Fibroblast of lung (primary cell): ENCODE measurements at regions not wholly inside any gene's neighbourhood (a gene's known extent, or its start where the extent isn't known, plus 50 kb on each side); places are given as distances from the start of the nearest gene placed in this dataset.

Experiments used
- DNase-seq, 2 donors: peaks; one replicate each; pipeline versions ENCODE4 v3.0.0 to v3.0.0-alpha.2; 2010; ENCODE audit warnings: low read depth in 2 of 2
- H2AFZ ChIP-seq: 2 replicates; pipeline ENCODE4 v1.5.1; 2012; ENCODE audit warnings: low read length, control low read depth, inconsistent platforms
- H3K27ac ChIP-seq: 2 replicates; pipeline ENCODE4 v1.5.1; 2011; ENCODE audit warnings: low read length, control low read depth; ENCODE audit not compliant: insufficient read depth
- H3K27me3 ChIP-seq: 2 replicates; pipeline ENCODE4 v1.5.1; 2011; ENCODE audit warnings: mild to moderate bottlenecking, low read length; ENCODE audit not compliant: control insufficient read depth, insufficient read depth
- H3K36me3 ChIP-seq: 2 replicates; pipeline ENCODE4 v1.5.1; 2011; ENCODE audit warnings: low read length; ENCODE audit not compliant: control insufficient read depth, insufficient read depth
- H3K4me1 ChIP-seq: 2 replicates; pipeline ENCODE4 v1.5.1; 2011; ENCODE audit warnings: low read length; ENCODE audit not compliant: control insufficient read depth, insufficient read depth; ENCODE audit errors: extremely low read depth
- H3K4me2 ChIP-seq: 2 replicates; pipeline ENCODE4 v1.5.1; 2011; ENCODE audit warnings: low read length, control low read depth; ENCODE audit not compliant: insufficient read depth; ENCODE audit errors: extremely low read depth
- H3K4me3 ChIP-seq, 4 experiments: fragments of 200-600 bp in 1 of 4; sonication (generic) in 1 of 4; replicated peaks in 1 of 4; 2 replicates each; pipeline ENCODE4 v1.5.1; 2011 to 2016; ENCODE audit warnings: low read length in 4 of 4, low read depth in 3 of 4, mild to moderate bottlenecking in 3 of 4, control low read depth in 2 of 4, inconsistent platforms in 1 of 4, mixed read lengths in 1 of 4; ENCODE audit not compliant: insufficient read depth in 1 of 4; ENCODE audit errors: control extremely low read depth in 1 of 4
- H3K79me2 ChIP-seq: 2 replicates; pipeline ENCODE4 v1.5.1; 2012; ENCODE audit warnings: mild to moderate bottlenecking, low read length, inconsistent platforms; ENCODE audit not compliant: control insufficient read depth, insufficient read depth
- H3K9ac ChIP-seq: 2 replicates; pipeline ENCODE4 v1.5.1; 2011; ENCODE audit warnings: mild to moderate bottlenecking, low read length, control low read depth; ENCODE audit not compliant: insufficient read depth
- H3K9me3 ChIP-seq: 2 replicates; pipeline ENCODE4 v1.5.1; 2012; ENCODE audit warnings: low read depth, low read length; ENCODE audit not compliant: control insufficient read depth, insufficient read depth
- H4K20me1 ChIP-seq: 2 replicates; pipeline ENCODE4 v1.5.1; 2011; ENCODE audit warnings: low read length; ENCODE audit not compliant: control insufficient read depth, insufficient read depth; ENCODE audit errors: extremely low read depth
- CTCF ChIP-seq, 2 donors: IDR thresholded peaks in 1 of 2; conservative IDR thresholded peaks in 1 of 2; 1 replicate in 1 of 2; 2 replicates in 1 of 2; pipeline ENCODE4 v1.5.1; 2011 to 2012; ENCODE audit warnings: low read length in 2 of 2, control low read depth in 1 of 2, inconsistent platforms in 1 of 2, low read depth in 1 of 2, mild to moderate bottlenecking in 1 of 2
- EZH2 ChIP-seq: IDR thresholded peaks from 2 replicates; pipeline ENCODE4 v1.5.1; 2012; ENCODE audit warnings: low read length, control low read depth, mild to moderate bottlenecking; ENCODE audit errors: missing control alignments

GRCh38 chr21:21668198-21668597, 670.0 kb downstream of the NCAM2 start:
- no peaks in the 10 kb centered on the region for H4K20me1 ChIP-seq
- no peaks in the 10 kb centered on the region for H3K9me3 ChIP-seq
- TF ChIP-seq EZH2, result no peak
- no peak for TF ChIP-seq CTCF (conservative IDR thresholded peaks at IDR 0.05 in 1 of 2, IDR thresholded peaks at IDR 0.05 in 1 of 2; ENCODE audit: low read depth in 1 of 2, low read length in 2 of 2)
- no peak for DNase-seq
- no peak overlapping the region for H3K9ac ChIP-seq
- H3K4me3 ChIP-seq, result no peak overlapping the region
- H2AFZ ChIP-seq, result no peak overlapping the region
- no peaks in the 10 kb centered on the region for H3K27me3 ChIP-seq
- H3K79me2 ChIP-seq, result no peaks in the 10 kb centered on the region
- H3K36me3 ChIP-seq, result no peaks in the 10 kb centered on the region
- no peak overlapping the region for H3K4me2 ChIP-seq
- no peak overlapping the region for H3K27ac ChIP-seq
- H3K4me1 ChIP-seq, result no peaks in the 10 kb centered on the region

- H3K27me3 ChIP-seq, result no peaks in the 10 kb centered on the region
- no peak overlapping the region for H3K27ac ChIP-seq
- no peak overlapping the region for H2AFZ ChIP-seq
- no peaks in the 10 kb centered on the region for H3K36me3 ChIP-seq
- no peak overlapping the region for H3K9ac ChIP-seq
- no peak overlapping the region for H3K4me3 ChIP-seq
- no peaks in the 10 kb centered on the region for H3K79me2 ChIP-seq
- TF ChIP-seq CTCF (conservative IDR thresholded peaks at IDR 0.05 in 1 of 2, IDR thresholded peaks at IDR 0.05 in 1 of 2; ENCODE audit: low read depth in 1 of 2, low read length in 2 of 2) (no peak), EZH2 (no peak)
- H3K9me3 ChIP-seq, result no peaks in the 10 kb centered on the region
- no peak for DNase-seq
- no peaks in the 10 kb centered on the region for H4K20me1 ChIP-seq
- no peak overlapping the region for H3K4me2 ChIP-seq
- no peaks in the 10 kb centered on the region for H3K4me1 ChIP-seq
Measured at GRCh38 chr21:21673959-21674358, 675.8 kb downstream of the NCAM2 start.

GRCh38 chr21:21675601-21676000, 677.4 kb downstream of the NCAM2 start:
- Histone ChIP-seq H3K27ac (no peak overlapping the region), H3K36me3 (no peaks in the 10 kb centered on the region), H3K9me3 (no peaks in the 10 kb centered on the region), H3K27me3 (no peaks in the 10 kb centered on the region), H3K4me2 (no peak overlapping the region), H4K20me1 (no peaks in the 10 kb centered on the region), H2AFZ (no peak overlapping the region), H3K4me3 (no peak overlapping the region), H3K79me2 (no peaks in the 10 kb centered on the region), H3K9ac (no peak overlapping the region), H3K4me1 (no peaks in the 10 kb centered on the region)
- no peak for DNase-seq
- TF ChIP-seq CTCF (conservative IDR thresholded peaks at IDR 0.05 in 1 of 2, IDR thresholded peaks at IDR 0.05 in 1 of 2; ENCODE audit: low read depth in 1 of 2, low read length in 2 of 2), result no peak
- no peak for TF ChIP-seq EZH2
